ENCODE measurements at regions not wholly inside any gene's neighbourhood (a gene's known extent, or its start where the extent isn't known, plus 50 kb on each side); places are given as distances from the start of the nearest gene placed in this dataset.

GRCh38 chr14:66045572-66046021 is 440.6 kb upstream of the CCDC196 start:
- H3K27ac ChIP-seq (ENCODE audit: low read depth, low read length): no peak overlapping the region
- no peaks in the 10 kb centered on the region for H3K79me2 ChIP-seq (ENCODE audit: insufficient read depth, low read length)
- no peak overlapping the region for H3K4me2 ChIP-seq (ENCODE audit: low read depth, low read length, poor library complexity, severe bottlenecking)
- H2AFZ ChIP-seq (ENCODE audit: low read depth, low read length, severe bottlenecking): no peak overlapping the region
- H3K27me3 ChIP-seq (ENCODE audit: low read length): no peaks in the 10 kb centered on the region
- TF ChIP-seq EZH2phosphoT487 (conservative IDR thresholded peaks at IDR 0.05; ENCODE audit: low read length): no peak
- TF ChIP-seq, protein P1, sequence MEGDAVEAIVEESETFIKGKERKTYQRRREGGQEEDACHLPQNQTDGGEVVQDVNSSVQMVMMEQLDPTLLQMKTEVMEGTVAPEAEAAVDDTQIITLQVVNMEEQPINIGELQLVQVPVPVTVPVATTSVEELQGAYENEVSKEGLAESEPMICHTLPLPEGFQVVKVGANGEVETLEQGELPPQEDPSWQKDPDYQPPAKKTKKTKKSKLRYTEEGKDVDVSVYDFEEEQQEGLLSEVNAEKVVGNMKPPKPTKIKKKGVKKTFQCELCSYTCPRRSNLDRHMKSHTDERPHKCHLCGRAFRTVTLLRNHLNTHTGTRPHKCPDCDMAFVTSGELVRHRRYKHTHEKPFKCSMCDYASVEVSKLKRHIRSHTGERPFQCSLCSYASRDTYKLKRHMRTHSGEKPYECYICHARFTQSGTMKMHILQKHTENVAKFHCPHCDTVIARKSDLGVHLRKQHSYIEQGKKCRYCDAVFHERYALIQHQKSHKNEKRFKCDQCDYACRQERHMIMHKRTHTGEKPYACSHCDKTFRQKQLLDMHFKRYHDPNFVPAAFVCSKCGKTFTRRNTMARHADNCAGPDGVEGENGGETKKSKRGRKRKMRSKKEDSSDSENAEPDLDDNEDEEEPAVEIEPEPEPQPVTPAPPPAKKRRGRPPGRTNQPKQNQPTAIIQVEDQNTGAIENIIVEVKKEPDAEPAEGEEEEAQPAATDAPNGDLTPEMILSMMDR (IDR thresholded peaks at IDR 0.05; ENCODE audit: insufficient read depth, low read length, poor library complexity, severe bottlenecking): no peak
- no peaks in the 10 kb centered on the region for H4K20me1 ChIP-seq (ENCODE audit: low read depth, low read length)
- H3K36me3 ChIP-seq (ENCODE audit: low read length): no peaks in the 10 kb centered on the region
- H3F3A ChIP-seq (ENCODE audit: insufficient read depth): no peaks in the 10 kb centered on the region
- H3K4me3 ChIP-seq (ENCODE audit: insufficient read depth, low read length, poor library complexity, severe bottlenecking): no peak overlapping the region
- H3K9me3 ChIP-seq (ENCODE audit: insufficient read depth, low read length): no peaks in the 10 kb centered on the region
- H3K9me2 ChIP-seq (replicated peaks; ENCODE audit: insufficient read depth, low read length): no peaks in the 10 kb centered on the region
- no peak overlapping the region for H3K9ac ChIP-seq (ENCODE audit: low read length)

DNA sequence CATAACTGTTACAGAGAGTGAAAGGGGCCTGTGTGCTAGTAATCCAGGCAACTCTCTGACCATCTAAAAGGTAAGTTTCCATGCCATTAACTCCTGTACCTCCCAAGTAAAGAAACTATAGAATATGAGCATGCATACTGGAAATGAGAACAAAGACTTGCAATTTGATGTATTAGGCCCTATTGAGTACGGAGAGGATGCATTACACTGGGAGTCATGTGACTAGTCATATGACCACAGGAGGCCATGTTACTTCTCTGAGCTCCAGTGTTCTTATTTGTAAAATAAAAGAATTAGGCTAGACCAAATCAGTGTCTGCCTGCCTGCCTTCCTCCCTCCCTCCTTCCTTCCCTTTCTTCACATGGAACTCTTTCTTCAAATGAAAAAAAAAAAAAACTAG is 440.1 kb upstream of the CCDC196 start:
- Histone ChIP-seq H3K9ac (ENCODE audit: low read length) (no peak overlapping the region), H3K9me2 (replicated peaks; ENCODE audit: insufficient read depth, low read length) (no peaks in the 10 kb centered on the region), H3K4me3 (ENCODE audit: insufficient read depth, low read length, poor library complexity, severe bottlenecking) (no peak overlapping the region), H4K20me1 (ENCODE audit: low read depth, low read length) (no peaks in the 10 kb centered on the region), H3K36me3 (ENCODE audit: low read length) (no peaks in the 10 kb centered on the region), H3K27me3 (ENCODE audit: low read length) (no peaks in the 10 kb centered on the region), H3K79me2 (ENCODE audit: insufficient read depth, low read length) (no peaks in the 10 kb centered on the region), H2AFZ (ENCODE audit: low read depth, low read length, severe bottlenecking) (no peak overlapping the region), H3K9me3 (ENCODE audit: insufficient read depth, low read length) (no peaks in the 10 kb centered on the region), H3K4me2 (ENCODE audit: low read depth, low read length, poor library complexity, severe bottlenecking) (no peak overlapping the region), H3K27ac (ENCODE audit: low read depth, low read length) (no peak overlapping the region), H3F3A (ENCODE audit: insufficient read depth) (no peaks in the 10 kb centered on the region)
- TF ChIP-seq, protein P1 (IDR thresholded peaks at IDR 0.05; ENCODE audit: insufficient read depth, low read length, poor library complexity, severe bottlenecking): no peak
- TF ChIP-seq EZH2phosphoT487 (conservative IDR thresholded peaks at IDR 0.05; ENCODE audit: low read length): no peak

- Histone ChIP-seq H3K9me2 (replicated peaks; ENCODE audit: insufficient read depth, low read length) (no peaks in the 10 kb centered on the region), H3K4me3 (ENCODE audit: insufficient read depth, low read length, poor library complexity, severe bottlenecking) (no peak overlapping the region), H3K79me2 (ENCODE audit: insufficient read depth, low read length) (no peaks in the 10 kb centered on the region), H2AFZ (ENCODE audit: low read depth, low read length, severe bottlenecking) (no peak overlapping the region), H3K9me3 (ENCODE audit: insufficient read depth, low read length) (no peaks in the 10 kb centered on the region), H4K20me1 (ENCODE audit: low read depth, low read length) (no peaks in the 10 kb centered on the region), H3K4me2 (ENCODE audit: low read depth, low read length, poor library complexity, severe bottlenecking) (no peak overlapping the region), H3K27ac (ENCODE audit: low read depth, low read length) (no peak overlapping the region), H3F3A (ENCODE audit: insufficient read depth) (no peaks in the 10 kb centered on the region), H3K27me3 (ENCODE audit: low read length) (no peaks in the 10 kb centered on the region), H3K36me3 (ENCODE audit: low read length) (no peaks in the 10 kb centered on the region), H3K9ac (ENCODE audit: low read length) (no peak overlapping the region)
- TF ChIP-seq EZH2phosphoT487 (conservative IDR thresholded peaks at IDR 0.05; ENCODE audit: low read length): no peak
- TF ChIP-seq, protein P1 (IDR thresholded peaks at IDR 0.05; ENCODE audit: insufficient read depth, low read length, poor library complexity, severe bottlenecking): no peak
These were observed 439.6 kb upstream of the CCDC196 start for GRCh38 chr14:66046591-66046990.

Data from SU-DHL-6 (cell line).